Astrocyte of the spinal cord (primary cell): ENCODE measurements at regions not wholly inside any gene's neighbourhood (a gene's known extent, or its start where the extent isn't known, plus 50 kb on each side); places are given as distances from the start of the nearest gene placed in this dataset.
A peak's percentile ranks its signal among the peaks of the same experiment; 100 is the strongest.

Experiments
- DNase-seq: peaks from one replicate; pipeline ENCODE4 v3.0.0; 2011; ENCODE audit warnings: low read depth, low spot score
- H3K4me3 ChIP-seq: 2 replicates; pipeline ENCODE4 v1.5.1; 2011; ENCODE audit warnings: low read depth, mild to moderate bottlenecking, low read length, moderate library complexity
- in situ Hi-C: cut with HindIII; loops from 2 replicates; pipeline ENCODE4 v1.10.0; 2017; ENCODE audit warnings: low sequenced_read_pairs
- TF ChIP-seq, protein P1 (sequence below): IDR thresholded peaks from 2 replicates; pipeline ENCODE4 v1.5.1; 2012; ENCODE audit warnings: low read depth, mild to moderate bottlenecking, low read length, inconsistent platforms

DNA sequence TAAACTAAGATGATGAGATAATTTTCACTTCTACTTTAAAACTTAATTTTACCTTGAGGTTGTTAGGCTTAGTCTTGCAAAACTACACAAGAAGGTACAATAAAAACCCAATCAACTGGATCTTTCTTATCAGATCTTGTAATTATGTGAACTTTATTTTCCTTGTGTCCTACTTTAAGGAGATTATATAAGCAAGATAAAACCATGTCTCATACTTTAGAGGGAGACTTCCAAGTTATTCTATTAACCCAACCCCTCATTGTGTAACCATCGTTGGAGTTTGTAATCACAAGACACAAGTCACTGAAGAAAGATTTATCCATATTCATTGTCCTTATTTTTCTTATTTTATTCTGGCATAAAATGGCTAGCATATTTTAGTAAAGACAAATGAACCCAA lies 165.6 kb downstream of the SERPINI1 start:
- no peak overlapping the region for H3K4me3 ChIP-seq
- no peak for DNase-seq
- TF ChIP-seq, protein P1, sequence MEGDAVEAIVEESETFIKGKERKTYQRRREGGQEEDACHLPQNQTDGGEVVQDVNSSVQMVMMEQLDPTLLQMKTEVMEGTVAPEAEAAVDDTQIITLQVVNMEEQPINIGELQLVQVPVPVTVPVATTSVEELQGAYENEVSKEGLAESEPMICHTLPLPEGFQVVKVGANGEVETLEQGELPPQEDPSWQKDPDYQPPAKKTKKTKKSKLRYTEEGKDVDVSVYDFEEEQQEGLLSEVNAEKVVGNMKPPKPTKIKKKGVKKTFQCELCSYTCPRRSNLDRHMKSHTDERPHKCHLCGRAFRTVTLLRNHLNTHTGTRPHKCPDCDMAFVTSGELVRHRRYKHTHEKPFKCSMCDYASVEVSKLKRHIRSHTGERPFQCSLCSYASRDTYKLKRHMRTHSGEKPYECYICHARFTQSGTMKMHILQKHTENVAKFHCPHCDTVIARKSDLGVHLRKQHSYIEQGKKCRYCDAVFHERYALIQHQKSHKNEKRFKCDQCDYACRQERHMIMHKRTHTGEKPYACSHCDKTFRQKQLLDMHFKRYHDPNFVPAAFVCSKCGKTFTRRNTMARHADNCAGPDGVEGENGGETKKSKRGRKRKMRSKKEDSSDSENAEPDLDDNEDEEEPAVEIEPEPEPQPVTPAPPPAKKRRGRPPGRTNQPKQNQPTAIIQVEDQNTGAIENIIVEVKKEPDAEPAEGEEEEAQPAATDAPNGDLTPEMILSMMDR, result no peak
- in situ Hi-C loops, result no loop called here

DNA sequence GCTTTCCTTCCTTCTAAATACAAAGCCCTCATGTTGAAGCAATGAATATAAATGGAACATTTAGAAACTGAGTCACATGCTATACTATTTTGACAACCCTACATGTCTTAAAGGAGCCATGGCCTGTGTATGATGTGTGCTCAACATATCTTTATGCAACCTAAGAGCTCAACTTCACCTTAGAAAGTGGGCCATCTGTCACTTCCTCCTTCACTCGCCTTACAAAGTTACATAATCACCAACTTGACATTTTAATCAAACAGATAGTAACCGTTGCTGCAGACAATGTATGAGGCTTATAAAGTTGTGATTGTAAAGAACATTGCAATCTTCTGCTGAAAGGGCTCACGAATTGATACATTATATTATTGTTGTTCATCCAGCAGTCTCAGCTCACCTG lies 163.6 kb downstream of the SERPINI1 start:
- TF ChIP-seq, protein P1, result no peak

DNA sequence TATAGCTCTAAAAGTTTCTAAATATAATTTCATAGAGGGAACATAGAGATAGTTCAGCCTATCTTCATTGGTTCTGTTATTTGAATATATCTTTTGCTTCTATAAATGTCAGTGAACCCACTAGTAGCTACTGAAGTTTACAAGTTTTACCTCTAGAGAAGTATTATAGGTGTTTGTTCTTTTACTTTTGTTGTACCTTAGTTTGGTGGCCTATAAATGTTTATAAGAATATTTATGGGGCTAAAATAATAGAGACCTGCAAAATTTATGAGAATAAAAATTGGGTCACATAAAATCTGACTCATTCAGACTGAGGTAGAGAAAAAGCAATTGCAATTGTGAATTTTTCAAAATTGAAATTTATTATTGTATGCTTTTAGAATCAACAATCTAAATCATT lies 162.6 kb downstream of the SERPINI1 start:
- TF ChIP-seq, protein P1, result no peak
- in situ Hi-C loops, result no loop called here
- H3K4me3 ChIP-seq, result no peak overlapping the region
- DNase-seq, result no peak

More for the DNA sequence above, 163.6 kb downstream of the SERPINI1 start:
- in situ Hi-C loops, result no loop called here
- H3K4me3 ChIP-seq, result no peak overlapping the region
- DNase-seq, result no peak

DNA sequence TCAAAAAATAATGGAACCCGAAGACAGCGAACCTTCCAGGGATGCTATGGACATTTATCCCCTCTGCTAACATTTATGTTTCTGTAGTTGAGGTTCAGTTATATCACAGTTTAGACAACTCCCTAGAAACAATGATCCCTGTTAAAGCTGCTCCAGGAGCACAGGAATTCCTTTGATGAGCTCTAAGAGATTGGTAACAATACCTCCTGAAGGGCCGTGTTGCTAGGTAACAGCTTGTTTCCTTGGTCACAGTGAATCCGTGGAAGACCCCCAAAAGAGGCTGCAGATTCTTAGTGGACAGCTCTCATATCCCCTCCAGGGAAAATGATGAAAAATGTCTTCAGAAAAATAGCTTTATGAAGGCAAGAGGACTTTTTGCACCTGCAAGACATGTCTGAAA lies 160.2 kb downstream of the SERPINI1 start:
- TF ChIP-seq, protein P1, result no peak
- in situ Hi-C loops, result no loop called here
- no peak overlapping the region for H3K4me3 ChIP-seq
- DNase-seq, result no peak

DNA sequence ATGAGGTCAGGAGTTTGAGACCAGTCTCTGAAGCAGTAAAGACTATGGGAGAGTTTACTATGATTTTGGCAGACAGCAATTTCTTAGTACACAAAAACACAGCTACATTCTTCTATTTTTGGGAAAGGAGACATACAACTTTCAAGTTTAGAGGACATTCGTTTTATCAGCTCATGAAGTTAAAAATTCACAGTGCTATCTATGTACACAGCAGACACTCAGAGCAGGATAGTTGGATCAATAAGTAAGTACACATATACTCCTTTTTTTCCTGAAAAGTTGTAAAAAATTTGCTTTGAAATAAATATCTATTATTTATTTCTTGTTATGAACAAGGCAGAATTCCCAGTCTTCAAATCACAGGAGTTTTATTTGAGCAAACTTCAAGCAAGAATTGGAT lies 159.7 kb downstream of the SERPINI1 start:
- DNase-seq, result no peak
- in situ Hi-C loops, result no loop called here
- H3K4me3 ChIP-seq, result no peak overlapping the region
- TF ChIP-seq, protein P1, result no peak

DNA sequence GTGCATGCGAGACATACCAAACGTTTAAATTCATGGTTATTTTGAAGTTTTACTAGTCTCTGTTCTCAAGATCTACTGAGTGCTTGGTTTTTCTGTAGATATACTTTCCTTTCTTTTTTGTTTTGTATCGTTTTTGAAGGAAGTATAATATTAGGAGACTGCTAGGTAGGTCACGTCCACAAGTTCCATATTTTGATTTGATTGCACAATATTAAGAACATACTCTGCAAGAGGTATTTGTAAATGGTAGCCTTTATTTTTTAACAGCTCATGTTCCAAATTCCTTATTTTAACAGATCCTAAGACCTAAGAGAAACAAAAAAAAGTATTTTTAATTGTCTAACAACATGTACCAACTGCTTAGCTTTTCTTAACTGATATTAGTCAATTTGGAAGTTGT lies 156.7 kb downstream of the SERPINI1 start:
- no peak for DNase-seq
- no peak overlapping the region for H3K4me3 ChIP-seq
- in situ Hi-C loops, result no loop called here
- TF ChIP-seq, protein P1, result no peak

DNA sequence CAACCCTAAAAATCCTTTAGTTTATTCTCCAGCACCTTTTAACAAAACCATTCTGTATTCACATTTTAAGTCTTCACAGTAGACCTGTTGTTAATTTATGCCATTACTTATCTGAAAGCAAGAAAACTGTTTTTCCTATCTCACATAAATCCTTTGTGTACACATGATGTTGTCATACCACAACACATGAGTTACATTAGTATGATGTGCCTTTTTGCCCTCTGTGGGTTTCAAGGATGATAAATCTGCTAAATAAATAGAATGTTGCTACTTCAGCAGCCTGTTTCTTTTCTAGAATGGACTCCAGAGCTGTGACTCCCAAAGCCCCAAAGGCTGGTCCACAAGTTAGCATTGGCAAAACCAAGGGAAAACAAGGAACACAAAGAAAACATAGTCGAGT lies 151.6 kb downstream of the SERPINI1 start:
- TF ChIP-seq, protein P1, result no peak
- peak; percentile 36 for DNase-seq
- H3K4me3 ChIP-seq, result no peak overlapping the region
- in situ Hi-C loops, result no loop called here
